GM13976 (cell line): ENCODE measurements at regions not wholly inside any gene's neighbourhood (a gene's known extent, or its start where the extent isn't known, plus 50 kb on each side); places are given as distances from the start of the nearest gene placed in this dataset.

Source experiments
- DNase-seq: peaks from one replicate; pipeline ENCODE4 v3.0.0; 2012; ENCODE audit warnings: low spot score
- CTCF ChIP-seq: IDR thresholded peaks from 2 replicates; pipeline ENCODE4 v1.5.1; 2012; ENCODE audit warnings: borderline replicate concordance, mild to moderate bottlenecking; ENCODE audit not compliant: insufficient read depth; ENCODE audit errors: extremely low read depth, missing control alignments, control extremely low read depth
- in situ Hi-C: fragments of 300-500 bp; cut with MboI; formaldehyde crosslinking; loops from one replicate; pipeline ENCODE4 v1.12.0; 2022; ENCODE audit warnings: low sequenced_read_pairs, mixed read lengths, inconsistent platforms; ENCODE audit not compliant: unreplicated experiment

DNA sequence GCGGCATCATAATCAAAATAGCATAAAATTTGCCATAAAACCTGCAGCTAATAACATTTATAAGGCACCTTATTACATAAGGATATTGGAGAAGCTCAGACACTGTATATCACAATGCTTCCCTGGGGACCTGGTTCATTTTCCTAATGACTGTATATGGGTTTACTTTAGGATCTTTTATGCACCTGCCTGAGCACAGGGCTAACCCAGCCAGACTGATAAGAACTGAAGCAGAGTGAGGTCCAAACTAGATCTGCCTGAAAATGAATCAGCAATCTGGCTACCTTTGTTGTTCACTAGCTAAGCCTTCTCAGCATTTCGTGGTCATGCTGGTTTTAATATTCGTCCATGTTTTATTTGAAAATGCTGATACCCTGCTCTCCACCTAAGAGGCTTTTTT, 1922.3 kb upstream of the CELF4 start:
- no peak for TF ChIP-seq CTCF
- DNase-seq: no peak
- in situ Hi-C loops: no loop called here

DNA sequence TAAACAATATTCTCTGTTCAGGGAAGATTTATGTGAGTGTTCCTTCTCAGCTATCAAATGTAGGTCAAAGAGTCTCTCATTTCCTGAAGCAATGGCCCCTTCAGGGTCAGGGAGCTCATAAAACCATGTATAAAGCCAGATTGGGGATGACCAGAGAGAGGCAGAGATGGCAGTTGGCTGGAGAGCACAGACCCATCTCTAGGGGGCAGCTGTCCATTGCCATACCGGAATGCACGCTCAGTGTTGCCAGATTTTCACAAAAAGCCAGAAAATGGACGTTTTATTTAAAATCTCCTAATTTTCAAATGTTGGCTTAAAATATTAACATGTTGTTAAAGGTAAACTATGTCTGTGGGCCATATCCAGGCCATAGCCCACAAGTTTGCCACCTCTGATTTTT, 1920.7 kb upstream of the CELF4 start:
- in situ Hi-C loops: no loop called here
- no peak for TF ChIP-seq CTCF
- no peak for DNase-seq

DNA sequence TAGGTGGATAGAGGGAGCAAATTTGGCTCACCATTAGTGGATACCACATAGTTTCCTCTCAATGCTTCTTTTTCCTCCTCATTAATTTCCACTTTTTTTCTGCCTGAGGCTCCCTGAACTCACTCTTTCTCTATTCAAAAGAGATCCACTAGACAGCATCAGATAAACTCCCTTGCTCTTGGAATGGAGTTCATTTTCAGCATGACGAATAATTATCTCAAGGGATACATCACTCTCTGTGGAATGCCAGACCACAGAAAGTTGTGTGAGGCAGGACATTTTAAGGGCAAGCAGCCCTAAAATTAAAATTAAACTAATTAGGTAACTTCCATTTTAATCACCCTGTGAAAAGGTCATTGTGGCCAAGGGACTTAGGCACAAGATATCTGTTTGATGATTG, 1920.1 kb upstream of the CELF4 start:
- DNase-seq: no peak
- in situ Hi-C loops: no loop called here

DNA sequence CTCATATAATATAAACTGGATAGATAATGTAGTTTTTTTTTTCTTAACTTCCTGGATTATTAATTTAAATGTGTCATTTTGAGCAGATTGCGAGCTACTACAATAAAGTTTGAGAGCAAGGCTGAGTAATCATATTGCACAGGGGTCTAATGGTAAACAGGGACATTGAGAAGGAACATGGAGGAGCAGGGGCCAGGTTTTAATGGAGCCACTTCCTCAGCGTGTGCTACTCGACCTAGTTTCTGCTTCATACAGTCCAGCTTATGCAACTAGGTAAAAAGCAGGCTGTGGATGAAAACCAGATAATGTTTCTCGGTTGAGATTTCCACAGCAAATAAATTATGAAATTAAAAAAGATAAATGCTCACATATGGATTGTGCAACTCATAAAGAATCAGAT, 1915.7 kb upstream of the CELF4 start:
- no peak for TF ChIP-seq CTCF
- in situ Hi-C loops: no loop called here
- no peak for DNase-seq

More for the DNA sequence above, 1920.1 kb upstream of the CELF4 start:
- no peak for TF ChIP-seq CTCF

- no peak for TF ChIP-seq CTCF
- in situ Hi-C loops: no loop called here
- DNase-seq: no peak
Observed at GRCh38 chr18:39480494-39481195, 1915.0 kb upstream of the CELF4 start.

GRCh38 chr18:39464006-39464405, 1898.4 kb upstream of the CELF4 start:
- DNase-seq: no peak
- TF ChIP-seq CTCF: no peak
- in situ Hi-C loops: no loop called here

GRCh38 chr18:39462436-39462835, 1896.8 kb upstream of the CELF4 start:
- in situ Hi-C loops: no loop called here
- TF ChIP-seq CTCF: no peak
- DNase-seq: no peak
